ENCODE measurements at regions not wholly inside any gene's neighbourhood (a gene's known extent, or its start where the extent isn't known, plus 50 kb on each side); places are given as distances from the start of the nearest gene placed in this dataset.
A peak's percentile ranks its signal among the peaks of the same experiment; 100 is the strongest.

DNA sequence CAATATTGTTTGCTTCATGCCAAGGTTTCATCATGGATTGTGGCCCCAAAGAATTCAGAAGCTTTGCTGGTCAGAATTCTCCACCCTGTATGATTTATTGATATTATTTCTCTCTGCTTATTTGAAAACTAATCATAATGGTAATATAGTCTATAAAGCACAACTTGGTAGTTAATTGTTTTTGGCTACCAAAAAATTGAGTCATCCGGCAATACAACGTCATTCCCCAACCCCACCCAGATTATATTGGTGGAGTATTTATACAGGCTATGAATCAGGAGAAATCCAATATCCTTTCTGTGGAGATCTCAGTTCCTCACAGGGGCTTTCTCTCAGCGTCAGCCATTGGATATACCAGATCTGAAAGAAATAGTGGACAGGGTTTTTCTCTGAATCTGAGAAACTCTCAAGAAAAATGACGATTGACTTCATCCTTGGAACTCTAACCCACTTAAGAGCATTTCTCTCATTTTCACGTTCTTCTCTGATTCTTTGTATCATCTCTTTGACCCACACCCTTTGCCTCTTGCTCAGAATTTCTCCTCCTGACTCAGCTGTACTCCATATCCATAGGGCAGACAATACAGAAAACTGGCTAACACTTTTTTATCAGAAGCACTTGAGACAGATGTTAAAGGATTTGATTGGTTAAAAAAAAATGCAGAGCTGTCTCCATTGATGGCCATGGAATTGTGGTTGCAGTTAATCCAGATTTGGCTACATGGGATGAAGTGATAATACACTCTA lies 1055.8 kb upstream of the CADM2 start:
- no peak for TF ChIP-seq EZH2 (IDR thresholded peaks at IDR 0.05; ENCODE audit: insufficient read depth, poor library complexity, severe bottlenecking)
- no peak for TF ChIP-seq EZH2phosphoT487 (IDR thresholded peaks at IDR 0.05; ENCODE audit: insufficient read depth, low read depth)
- DNase-seq: no peak

DNA sequence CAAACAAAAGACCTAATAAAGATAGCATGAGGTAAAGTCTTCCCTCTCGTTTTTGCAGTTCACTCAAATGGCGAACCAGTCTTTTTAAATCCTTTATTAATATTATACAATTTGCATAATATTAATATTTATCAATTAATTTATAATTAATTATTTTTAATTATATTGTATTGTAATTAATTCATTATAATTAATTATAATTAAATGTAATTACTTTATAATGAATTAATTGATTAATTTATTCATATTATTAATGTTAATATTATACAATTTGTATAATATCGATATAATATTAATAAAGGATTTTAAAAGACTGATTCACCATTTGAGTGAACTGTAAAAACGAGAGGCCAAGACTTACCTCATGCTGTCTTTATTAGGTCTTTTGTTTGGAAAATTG lies 1045.4 kb upstream of the CADM2 start:
- Histone ChIP-seq H3K27ac (no peak overlapping the region), H3K79me2 (ENCODE audit: insufficient read depth) (no peaks in the 10 kb centered on the region), H3K27me3 (replicated peaks; ENCODE audit: insufficient read depth) (no peaks in the 10 kb centered on the region), H3K4me1 (ENCODE audit: insufficient read depth) (no peaks in the 10 kb centered on the region), H3K9ac (no peak overlapping the region), H3K9me3 (ENCODE audit: low read depth) (no peaks in the 10 kb centered on the region), H2AFZ (no peak overlapping the region), H4K20me1 (ENCODE audit: insufficient read depth) (no peaks in the 10 kb centered on the region), H3K9me2 (ENCODE audit: insufficient read depth) (no peaks in the 10 kb centered on the region), H3K36me3 (ENCODE audit: low read depth) (no peaks in the 10 kb centered on the region), H3K4me2 (ENCODE audit: unreplicated experiment) (no peak overlapping the region), H3F3A (ENCODE audit: insufficient read depth) (no peaks in the 10 kb centered on the region), H3K4me3 (no peak overlapping the region)
- in situ Hi-C loops (cut with MboI): no loop called here
- TF ChIP-seq EZH2phosphoT487 (IDR thresholded peaks at IDR 0.05; ENCODE audit: insufficient read depth, low read depth) (no peak), EZH2 (IDR thresholded peaks at IDR 0.05; ENCODE audit: insufficient read depth, poor library complexity, severe bottlenecking) (no peak)
- DNase-seq: no peak
- WGBS, 2 experiments (ENCODE audit: low coverage in 1 of 2, low lambda C conversion rate in 2 of 2, missing lambda C conversion rate in 2 of 2): 38 to 48% methylated on average over 4 of the region's 4 CpGs

More for the DNA sequence above, 1055.8 kb upstream of the CADM2 start:
- H3K9me3 ChIP-seq (ENCODE audit: low read depth): no peaks in the 10 kb centered on the region
- WGBS, 2 experiments (ENCODE audit: low coverage in 1 of 2, low lambda C conversion rate in 2 of 2, missing lambda C conversion rate in 2 of 2): 14% methylated on average over 5 of the region's 5 CpGs
- no peak overlapping the region for H2AFZ ChIP-seq
- no peaks in the 10 kb centered on the region for H3K79me2 ChIP-seq (ENCODE audit: insufficient read depth)
- no peaks in the 10 kb centered on the region for H3K9me2 ChIP-seq (ENCODE audit: insufficient read depth)
- H3K27ac ChIP-seq: no peak overlapping the region
- H3K4me2 ChIP-seq (ENCODE audit: unreplicated experiment): no peak overlapping the region
- no peaks in the 10 kb centered on the region for H3F3A ChIP-seq (ENCODE audit: insufficient read depth)
- H3K4me3 ChIP-seq: no peak overlapping the region
- H3K9ac ChIP-seq: no peak overlapping the region
- no peaks in the 10 kb centered on the region for H3K36me3 ChIP-seq (ENCODE audit: low read depth)
- H3K4me1 ChIP-seq (ENCODE audit: insufficient read depth): no peaks in the 10 kb centered on the region
- in situ Hi-C loops (cut with MboI): no loop called here
- H4K20me1 ChIP-seq (ENCODE audit: insufficient read depth): no peaks in the 10 kb centered on the region
- no peaks in the 10 kb centered on the region for H3K27me3 ChIP-seq (replicated peaks; ENCODE audit: insufficient read depth)

DNA sequence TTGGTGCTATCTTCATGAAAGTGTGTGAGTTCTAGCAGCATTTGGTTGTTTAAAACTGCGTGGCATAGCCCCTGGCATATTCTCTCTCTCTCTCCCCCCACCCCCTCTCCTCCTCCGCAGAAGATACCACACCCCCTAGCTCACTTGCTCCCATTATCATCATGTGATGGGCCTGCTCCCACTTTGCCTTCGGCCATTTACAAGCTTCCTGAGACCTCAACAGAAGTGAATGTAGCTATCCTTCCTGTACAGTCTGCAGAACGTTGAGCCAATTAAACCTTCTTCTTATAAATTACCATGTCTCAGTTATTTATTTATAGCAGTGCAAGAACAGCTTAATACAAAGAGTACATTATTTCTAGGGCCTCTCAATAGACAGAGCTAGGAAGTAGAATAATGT lies 1032.5 kb upstream of the CADM2 start:
- Histone ChIP-seq H2AFZ (no peak overlapping the region), H4K20me1 (ENCODE audit: insufficient read depth) (no peaks in the 10 kb centered on the region), H3K4me1 (ENCODE audit: insufficient read depth) (no peaks in the 10 kb centered on the region), H3K36me3 (ENCODE audit: low read depth) (no peaks in the 10 kb centered on the region), H3K9me3 (ENCODE audit: low read depth) (no peaks in the 10 kb centered on the region), H3K79me2 (ENCODE audit: insufficient read depth) (no peaks in the 10 kb centered on the region), H3K27ac (no peak overlapping the region), H3K9me2 (ENCODE audit: insufficient read depth) (no peaks in the 10 kb centered on the region), H3K4me3 (no peak overlapping the region), H3K9ac (no peak overlapping the region), H3K27me3 (replicated peaks; ENCODE audit: insufficient read depth) (no peaks in the 10 kb centered on the region), H3F3A (ENCODE audit: insufficient read depth) (no peaks in the 10 kb centered on the region), H3K4me2 (ENCODE audit: unreplicated experiment) (no peak overlapping the region)
- WGBS, 2 experiments (ENCODE audit: low coverage in 1 of 2, low lambda C conversion rate in 2 of 2, missing lambda C conversion rate in 2 of 2): 16 to 22% methylated on average over 2 to 4 of the region's 4 CpGs
- TF ChIP-seq EZH2 (IDR thresholded peaks at IDR 0.05; ENCODE audit: insufficient read depth, poor library complexity, severe bottlenecking): no peak
- in situ Hi-C loops (cut with MboI): no loop called here
- no peak for DNase-seq

DNA sequence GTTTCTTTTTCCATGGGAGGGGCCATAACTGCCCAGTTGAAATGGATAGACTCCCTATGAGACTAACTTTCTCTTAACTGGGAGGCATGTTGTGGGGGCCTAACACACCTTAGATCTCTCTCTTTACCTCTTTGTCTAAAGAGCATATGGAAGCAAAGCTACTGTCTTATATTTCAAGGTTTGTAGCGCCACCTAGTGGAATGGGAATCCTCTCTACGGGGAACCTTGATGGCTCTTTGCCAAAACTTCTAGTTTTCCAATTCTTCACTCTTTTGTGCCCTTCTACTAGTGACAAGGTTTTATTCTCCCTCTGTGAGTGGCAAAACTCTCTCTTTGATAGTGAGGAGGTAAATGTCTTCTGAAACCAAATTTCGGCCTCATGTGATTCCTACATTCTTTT lies 1030.4 kb upstream of the CADM2 start:
- H3K4me3 ChIP-seq: no peak overlapping the region
- H3K9me3 ChIP-seq (ENCODE audit: low read depth): no peaks in the 10 kb centered on the region
- no peak overlapping the region for H3K27ac ChIP-seq
- 10 to 13% methylated on average over 3 of the region's 3 CpGs for WGBS, 2 experiments (ENCODE audit: low coverage in 1 of 2, low lambda C conversion rate in 2 of 2, missing lambda C conversion rate in 2 of 2)
- H3K4me2 ChIP-seq (ENCODE audit: unreplicated experiment): no peak overlapping the region
- H3F3A ChIP-seq (ENCODE audit: insufficient read depth): no peaks in the 10 kb centered on the region
- H2AFZ ChIP-seq: no peak overlapping the region
- H3K27me3 ChIP-seq (replicated peaks; ENCODE audit: insufficient read depth): no peaks in the 10 kb centered on the region
- H3K79me2 ChIP-seq (ENCODE audit: insufficient read depth): no peaks in the 10 kb centered on the region
- H4K20me1 ChIP-seq (ENCODE audit: insufficient read depth): no peaks in the 10 kb centered on the region
- in situ Hi-C loops (cut with MboI): no loop called here
- no peak overlapping the region for H3K9ac ChIP-seq
- TF ChIP-seq EZH2phosphoT487 (IDR thresholded peaks at IDR 0.05; ENCODE audit: insufficient read depth, low read depth) (no peak), EZH2 (IDR thresholded peaks at IDR 0.05; ENCODE audit: insufficient read depth, poor library complexity, severe bottlenecking) (no peak)
- peak; percentile 2 for DNase-seq
- H3K9me2 ChIP-seq (ENCODE audit: insufficient read depth): no peaks in the 10 kb centered on the region
- no peaks in the 10 kb centered on the region for H3K36me3 ChIP-seq (ENCODE audit: low read depth)
- H3K4me1 ChIP-seq (ENCODE audit: insufficient read depth): no peaks in the 10 kb centered on the region
